Left hindlimb (tissue), 1 donor: ENCODE measurements at regions not wholly inside any gene's neighbourhood (a gene's known extent, or its start where the extent isn't known, plus 50 kb on each side); places are given as distances from the start of the nearest gene placed in this dataset.

Source experiments
- DNase-seq: peaks from one replicate; pipeline ENCODE4 v3.0.0-alpha.2; 2018

DNA sequence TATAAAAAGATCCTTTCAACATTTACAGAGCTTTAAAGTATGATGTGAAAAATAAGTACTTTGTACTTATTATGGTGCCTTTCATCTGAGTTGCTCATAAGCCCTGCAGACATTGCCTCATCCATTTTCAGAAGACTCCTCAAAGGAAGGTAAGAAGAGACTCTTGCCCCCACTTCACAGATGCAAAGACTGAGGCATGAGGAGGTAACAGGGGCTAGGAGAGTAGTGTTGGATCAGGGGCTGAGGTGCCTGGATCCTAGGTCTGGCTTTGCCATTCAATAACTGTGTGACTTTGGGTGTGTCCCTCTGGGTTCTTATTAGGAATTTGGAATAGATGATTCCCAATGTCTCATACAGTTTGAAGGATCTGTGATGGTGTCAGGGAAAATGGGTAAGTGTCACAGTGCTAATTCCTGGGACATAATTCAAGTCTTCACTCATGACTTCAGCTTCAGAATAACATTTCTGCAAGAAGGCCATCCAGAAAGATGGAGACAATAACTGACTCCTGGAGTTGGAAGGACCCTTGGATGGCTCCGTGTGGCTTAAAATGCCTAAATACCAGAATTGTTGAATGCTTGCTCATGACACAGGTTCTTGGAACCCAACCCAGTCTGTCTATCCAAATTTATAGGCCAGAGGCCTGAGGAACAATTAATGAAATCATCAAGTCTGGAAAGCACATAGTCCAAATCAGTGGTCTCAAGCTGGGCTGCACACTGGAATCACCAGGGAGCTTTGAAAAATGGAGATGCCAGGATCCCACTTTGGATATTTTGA lies 93.1 kb upstream of the RUNX1 start:
- no peak for DNase-seq

DNA sequence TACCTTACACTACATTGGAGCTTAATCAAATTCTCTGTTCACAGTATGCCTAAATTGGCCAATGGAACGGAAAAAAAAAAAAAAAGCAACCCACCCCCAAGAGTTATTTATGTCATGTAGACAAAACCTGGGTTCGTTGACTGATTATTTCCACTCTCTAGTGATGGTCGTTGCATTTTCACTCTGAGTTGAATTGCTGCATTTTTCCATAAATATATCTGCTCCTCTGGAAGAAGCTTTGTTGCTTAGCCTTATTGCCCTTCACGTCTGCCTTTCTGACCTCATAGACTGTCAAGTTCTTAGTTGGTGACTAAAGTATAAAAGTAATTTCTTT lies 90.2 kb upstream of the RUNX1 start:
- DNase-seq = no peak

DNA sequence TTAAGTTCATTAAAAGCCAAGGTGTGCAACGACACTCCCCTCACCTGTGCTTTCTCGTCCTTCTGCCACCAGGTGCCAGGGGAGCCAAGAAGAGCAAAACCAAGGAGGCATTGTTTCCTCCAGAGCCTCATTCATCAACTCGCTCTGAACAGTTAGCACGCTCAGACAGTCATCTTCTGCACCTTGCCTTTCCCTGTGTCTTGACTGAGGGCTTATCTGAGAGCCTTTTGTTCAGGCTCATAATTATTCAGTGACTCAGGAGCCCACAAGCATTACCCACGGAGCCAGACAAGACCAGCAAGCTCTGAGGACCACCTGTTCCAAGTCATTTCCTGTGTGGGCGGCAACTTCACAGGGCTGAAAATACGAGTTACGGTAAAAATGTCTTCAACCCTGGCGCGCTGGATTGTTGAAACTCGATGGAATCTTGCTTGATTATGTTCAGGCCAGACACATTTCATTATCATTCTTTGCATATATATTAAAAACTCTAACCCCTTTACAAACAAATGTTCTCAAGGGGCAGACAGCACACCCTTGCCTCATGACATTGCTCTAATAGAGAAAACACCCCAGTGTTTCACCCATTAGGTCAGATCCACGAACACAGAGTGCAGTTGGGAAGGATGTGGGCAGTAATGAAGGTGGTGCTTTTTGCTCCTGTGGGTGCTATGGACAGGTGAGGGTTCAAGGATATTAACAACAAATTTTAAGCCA lies 89.7 kb upstream of the RUNX1 start:
- no peak for DNase-seq

DNA sequence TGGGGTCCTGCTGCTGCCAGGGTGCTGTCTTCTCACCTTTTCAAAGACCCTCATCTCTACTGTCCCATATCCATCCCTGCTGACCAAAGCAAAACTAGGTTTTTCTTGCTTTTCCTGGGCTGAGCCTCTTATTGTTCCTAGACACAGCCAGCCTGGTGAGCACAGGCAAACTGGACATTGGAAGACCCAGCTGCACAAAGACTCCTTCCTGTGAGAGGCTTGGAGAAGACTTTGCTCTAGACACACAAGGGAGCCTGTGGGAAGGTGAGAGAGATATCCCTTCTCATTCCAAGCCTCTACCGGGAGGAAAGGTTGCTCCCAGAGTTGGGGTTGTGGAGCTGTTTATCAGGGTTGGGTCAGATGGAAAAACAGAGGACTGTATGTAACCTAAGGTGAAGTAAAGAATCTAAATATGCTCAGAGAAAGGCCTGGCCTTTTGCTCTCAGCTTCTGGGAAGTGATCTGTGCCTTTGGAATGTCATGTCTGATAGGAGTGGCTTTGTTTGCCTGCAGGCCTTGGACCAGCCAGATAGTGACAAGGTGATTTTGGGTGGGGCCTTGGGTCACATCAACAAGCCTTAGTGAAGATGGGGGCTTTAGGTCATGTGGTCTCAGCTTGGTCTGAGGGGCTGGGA lies 87.6 kb upstream of the RUNX1 start:
- DNase-seq = no peak

DNA sequence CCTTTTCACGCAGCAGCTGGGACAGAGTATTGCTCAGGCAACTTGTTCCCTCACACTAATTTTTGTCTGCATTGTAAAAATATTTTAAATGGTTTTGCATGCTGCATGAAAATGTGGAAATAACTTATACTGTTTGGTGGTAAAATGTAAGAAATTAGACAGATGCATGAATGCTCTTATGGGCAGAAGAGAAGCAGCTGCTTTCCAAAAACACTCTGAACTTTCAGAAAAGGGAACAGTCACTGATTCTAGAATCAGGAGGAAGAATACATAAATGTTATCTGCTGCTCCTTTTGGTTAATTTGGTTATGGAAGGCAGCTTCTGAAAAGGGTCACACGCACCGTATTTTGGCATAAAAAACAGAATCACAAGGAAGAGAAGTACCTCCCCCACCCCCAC lies 87.0 kb upstream of the RUNX1 start:
- no peak for DNase-seq

DNA sequence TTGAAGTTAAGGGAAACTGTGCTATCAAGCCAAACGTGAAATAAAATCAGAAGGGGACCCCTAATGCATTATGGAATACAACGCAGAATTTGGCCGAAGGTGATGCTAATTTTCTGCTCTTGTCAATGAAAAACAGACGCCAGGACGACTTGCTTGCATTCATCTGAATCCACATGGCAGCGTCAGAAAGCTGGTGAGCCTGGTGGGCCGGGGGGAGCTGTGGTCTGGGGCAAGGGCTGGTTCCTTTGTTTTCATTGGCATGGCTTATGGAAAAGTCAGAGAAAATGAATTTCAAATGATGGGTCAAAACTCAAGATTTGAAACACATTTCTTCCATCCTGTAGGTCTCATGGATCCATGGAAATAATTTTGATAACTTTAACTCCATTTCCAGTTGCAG lies 86.4 kb upstream of the RUNX1 start:
- DNase-seq = no peak

DNA sequence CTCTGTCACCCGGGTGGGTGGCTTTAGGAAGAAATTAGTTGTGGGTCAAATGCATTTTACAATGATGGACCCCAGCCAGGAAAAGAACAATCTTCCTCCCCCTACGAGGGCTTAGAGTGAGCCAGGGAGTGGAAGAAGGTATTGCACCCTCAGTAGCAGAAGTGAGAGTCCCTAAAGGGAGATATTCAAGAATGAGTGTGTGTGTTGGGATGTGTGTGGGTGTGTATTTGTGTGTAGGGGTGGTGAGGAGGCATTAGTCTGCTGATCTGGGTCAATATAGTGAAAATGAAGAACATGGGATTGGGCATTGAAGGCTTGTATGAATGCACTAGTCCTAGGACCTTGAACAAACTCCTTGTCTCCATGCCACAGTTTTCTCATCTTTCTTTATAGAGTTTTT lies 85.2 kb upstream of the RUNX1 start:
- no peak for DNase-seq

DNA sequence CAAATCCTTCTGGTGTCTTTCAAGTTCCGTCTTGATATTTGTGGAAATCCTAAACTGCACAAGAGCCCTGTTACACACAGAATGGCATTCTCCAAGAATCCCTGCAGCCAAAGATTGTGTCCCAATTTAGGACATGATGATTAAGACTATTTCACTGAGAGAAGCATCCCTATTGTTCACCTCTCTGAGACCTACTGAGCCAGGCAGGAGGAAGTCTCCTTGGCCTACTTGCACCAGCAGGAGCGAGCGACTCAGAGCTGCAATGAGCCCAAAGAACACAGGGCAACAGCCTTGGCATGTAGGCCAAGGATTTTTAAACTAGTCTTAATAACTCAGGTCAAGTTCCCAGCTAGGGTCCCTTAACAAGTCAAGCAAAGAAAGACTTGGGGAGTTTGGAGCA lies 79.4 kb upstream of the RUNX1 start:
- no peak for DNase-seq

DNA sequence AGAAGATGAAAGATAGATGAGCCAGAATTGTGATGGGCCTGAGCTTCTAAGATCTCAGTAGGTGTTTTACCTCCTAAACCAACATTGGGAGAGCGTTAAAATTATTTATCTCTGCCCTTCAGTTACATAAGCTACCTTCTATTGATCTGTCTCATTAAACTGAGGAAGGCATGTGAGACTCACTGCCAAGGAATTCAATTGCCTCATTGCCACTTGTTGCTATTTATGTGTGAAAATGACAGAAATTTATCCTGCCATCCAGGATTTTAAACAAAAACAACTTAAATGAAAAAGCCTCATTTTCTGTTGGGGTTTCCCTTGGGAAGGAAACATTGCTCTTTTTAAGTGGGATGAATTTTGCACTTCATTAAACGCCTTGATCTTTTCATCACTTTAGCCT lies 78.7 kb upstream of the RUNX1 start:
- no peak for DNase-seq

DNA sequence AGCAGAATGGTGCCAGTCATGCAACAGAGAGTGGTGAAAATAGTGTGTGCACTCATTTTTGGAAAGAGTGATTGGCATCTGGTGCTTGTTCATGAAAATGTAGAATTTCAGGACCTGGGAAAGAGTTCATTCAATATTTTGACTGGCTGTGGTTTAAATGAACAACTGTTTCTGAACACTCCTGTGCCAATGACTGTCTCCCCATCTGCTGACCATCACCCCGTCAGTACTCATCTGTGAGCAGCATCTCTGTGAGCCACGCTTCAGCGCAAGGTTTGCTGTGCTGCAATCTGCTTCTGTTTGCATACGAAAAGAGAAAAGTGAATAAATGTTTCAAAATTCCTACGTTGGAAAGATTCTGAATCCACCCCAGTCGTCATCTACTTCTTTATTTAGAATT lies 77.9 kb upstream of the RUNX1 start:
- DNase-seq = no peak

DNA sequence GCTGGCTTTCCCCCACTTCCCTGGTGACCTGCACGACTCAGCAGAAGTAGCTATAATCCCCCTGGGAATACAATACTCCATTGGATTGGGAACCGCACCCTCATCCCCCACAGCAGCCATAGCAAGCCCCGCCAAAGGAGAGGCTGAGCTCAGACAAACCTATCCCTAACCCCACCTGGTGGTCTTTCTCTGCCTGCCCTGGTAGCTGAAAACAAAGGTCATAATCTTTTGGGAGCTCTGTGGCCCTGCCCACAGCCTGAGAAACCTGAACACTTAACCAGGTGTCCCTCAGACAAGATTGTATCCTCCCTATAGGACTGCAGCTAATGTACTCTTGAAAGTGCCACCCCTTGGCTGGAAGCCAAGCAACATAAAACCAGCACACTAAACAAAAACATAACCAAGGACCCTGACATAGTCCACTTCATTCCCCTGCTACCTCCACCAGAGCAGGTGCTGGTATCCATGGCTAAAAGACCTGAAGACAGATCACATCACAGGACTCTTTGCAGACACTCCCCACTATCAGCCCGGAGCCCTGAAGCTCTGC lies 71.6 kb upstream of the RUNX1 start:
- no peak for DNase-seq

DNA sequence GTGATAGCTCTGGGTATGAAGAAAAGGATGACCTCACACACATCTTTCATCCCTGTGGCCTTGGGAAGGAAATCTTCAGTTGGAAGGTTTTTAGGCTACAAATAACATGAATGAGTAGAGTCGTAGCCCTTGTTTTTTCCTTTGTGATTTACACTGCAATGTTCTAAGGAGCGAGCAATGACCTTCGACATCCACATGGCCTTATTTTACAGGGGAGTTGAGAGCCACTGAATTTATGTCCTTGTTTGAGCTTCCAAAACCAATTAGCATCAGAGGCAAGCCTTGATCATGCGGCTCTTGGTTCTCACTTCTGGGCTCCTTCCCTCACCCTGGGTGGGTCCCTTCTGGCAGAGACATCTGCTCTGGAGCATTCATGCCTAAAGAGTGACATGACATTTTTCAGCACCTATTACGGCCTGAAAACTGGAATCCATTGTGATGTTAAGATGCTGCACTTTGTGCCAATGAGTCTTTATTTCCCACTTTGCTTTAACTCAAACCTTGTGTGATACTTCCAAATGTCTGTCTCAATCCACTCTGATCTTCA lies 70.5 kb upstream of the RUNX1 start:
- no peak for DNase-seq

DNA sequence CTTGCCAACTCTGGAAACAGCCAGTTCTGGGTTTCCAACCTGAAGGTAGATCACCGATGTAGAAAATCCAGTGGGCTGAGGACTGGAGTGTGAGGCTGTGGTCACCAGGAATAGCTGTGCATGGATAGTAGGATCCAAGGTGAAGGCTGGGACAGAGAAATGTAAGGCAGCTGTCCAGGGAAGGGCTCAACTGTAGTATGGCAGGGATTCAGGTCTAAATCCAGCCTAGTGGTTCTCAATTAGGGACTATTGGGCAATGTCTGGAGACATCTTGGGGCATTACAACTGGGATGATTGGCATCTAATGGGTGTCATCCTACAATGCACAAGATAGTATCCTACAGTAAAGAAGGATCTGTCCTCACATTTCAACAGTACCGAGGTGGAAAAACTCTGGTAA lies 67.7 kb upstream of the RUNX1 start:
- DNase-seq = no peak

DNA sequence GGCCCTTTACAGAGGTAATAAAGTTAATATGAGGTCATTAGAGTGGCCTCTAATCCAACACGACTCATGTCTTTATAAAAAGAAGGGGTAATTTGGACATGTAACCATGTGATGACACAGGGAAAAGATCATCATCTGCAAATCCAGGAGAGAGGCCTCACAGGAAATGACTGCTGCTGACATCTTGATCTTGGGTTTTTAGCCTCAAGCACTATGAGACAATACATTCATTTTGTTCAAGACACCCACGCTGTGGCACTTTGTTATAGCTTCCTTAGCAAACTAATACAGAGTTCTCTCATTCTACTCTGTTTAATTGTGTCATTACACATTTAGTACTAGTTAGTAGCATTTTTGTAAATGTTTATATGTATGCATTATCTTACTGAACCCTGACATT lies 64.0 kb upstream of the RUNX1 start:
- DNase-seq = no peak

DNA sequence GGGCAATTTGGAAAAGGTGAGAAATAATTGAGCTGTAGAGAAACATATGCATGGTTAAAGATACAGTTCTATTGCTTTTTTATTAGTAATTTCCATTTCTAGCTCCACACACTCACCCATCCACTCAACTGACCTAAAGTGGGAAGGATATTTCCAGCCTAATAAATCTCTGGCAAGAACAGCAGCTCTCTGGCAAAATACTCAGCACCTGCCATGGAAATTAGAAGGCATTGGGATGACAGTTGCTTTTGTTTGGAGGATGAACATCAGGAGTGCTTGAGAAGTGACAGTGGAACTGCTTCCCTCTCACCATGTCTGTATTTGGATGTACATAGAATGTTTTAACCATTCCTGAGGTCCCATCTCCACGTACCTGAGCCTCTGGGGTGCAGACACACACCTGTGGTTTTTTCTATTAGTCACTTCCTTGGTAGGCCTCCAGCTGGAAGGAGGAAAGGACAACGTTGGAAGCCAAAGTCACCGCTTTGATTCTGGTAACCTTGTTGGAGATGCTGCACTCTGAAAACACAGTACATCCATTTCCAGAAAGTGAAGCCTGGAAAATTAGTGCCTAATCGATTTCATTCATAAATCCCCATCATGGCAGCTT lies 62.3 kb upstream of the RUNX1 start:
- no peak for DNase-seq

DNA sequence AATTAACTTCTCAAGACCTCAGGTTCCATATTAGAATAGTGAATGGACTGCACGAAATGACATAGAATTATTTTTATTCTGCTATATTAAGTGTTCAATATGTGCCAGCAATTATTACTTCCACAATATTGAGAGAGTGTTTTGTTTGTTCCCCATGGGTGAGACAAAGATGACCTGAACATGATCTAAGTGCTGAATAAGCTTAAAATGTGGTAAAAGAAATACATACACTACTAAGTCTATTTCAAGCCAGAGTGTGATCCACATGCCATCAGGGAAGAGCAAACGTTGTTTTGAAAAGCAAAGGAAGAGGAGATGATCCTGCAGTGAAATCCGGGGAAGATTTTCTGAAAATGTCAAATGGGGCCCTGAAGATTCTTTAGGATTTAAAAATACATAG lies 59.8 kb upstream of the RUNX1 start:
- DNase-seq = no peak

DNA sequence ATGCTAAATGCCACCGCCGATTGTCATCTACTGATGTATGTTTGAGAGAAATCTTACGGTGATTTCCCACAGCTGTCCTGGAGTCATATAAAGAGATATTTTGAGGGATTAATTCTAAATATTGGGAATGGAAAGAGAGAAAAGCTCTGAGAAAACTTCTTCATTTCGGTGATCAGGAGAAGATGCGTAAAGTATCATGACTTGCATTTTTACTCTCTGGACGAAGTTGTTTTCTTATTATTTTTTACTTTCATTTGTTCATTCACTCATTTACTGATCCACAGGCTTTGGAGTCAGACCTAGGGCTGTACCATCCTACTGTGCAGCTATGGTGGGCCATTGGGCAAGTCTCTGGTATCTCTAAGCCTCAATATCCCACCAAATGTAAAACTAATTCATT lies 58.4 kb upstream of the RUNX1 start:
- DNase-seq = no peak

DNA sequence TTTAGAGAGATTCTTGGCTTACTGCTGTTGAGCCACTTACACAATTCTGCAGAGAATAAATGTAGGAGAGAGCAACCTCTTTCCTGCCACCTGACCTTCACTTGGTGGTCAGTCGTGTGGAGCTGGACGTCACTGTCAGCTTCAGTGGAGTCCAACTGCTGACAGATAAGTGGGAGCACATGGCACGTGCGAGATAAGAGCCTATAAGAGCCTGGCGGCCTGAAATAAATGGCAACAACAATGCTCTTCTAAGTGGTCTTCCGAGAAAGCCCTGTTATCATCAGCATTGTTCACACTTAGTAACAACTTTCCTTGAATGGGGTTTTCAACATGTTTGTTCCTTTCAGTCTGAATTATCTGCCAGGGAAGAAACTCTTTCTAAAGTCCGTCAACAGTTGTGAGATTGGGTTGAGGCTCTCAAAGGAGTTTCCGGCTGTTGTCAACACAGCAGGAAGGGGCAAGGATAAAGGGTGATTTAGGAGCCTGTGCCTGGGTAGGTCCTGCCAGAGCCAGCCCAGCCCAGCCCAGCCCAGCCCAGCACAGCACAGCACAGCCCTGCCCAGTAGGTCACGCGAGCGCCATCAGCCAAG lies 57.2 kb upstream of the RUNX1 start:
- no peak for DNase-seq

DNA sequence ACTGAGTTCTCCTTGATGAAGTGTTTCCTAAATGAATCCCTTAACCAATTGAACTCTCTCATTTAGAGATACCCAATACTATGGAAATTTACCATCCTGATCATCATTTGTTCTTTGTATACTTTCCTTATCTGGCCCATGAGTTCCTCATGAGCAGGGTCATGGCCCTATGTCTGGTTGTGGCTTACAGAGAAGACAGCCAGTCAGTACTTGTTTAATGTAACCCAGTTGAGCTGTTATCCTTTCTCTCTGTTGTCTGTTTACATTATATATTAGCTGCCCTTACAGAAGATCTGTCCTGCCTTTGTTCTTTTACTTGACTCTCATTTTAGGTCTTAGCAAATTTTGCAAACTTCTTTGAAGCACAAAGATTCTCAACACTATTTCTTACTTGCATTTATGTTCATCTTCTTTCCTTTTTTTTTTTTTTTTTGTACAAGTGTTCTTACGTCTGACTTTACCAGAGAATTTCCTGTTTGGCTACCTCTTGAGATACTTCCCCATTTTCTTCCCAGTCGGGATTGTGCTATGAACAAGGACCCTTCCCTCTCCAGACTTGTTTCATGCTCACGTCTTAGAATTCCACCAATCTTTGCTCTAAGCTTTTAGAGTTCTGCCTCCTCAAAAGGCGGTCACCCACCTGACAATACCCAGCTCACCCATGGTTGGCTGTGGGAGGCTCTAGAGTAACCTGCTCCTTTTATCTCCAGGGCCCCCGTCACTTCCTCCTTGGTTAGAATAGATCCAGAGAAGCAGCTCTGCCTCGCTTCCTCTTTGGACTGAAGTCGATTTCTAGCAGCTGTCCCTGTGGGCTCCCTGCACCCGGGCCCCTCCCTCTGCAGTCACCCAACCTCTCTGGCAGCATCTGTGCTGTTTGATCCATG lies 53.6 kb upstream of the RUNX1 start:
- peak; percentile 42 for DNase-seq

DNA sequence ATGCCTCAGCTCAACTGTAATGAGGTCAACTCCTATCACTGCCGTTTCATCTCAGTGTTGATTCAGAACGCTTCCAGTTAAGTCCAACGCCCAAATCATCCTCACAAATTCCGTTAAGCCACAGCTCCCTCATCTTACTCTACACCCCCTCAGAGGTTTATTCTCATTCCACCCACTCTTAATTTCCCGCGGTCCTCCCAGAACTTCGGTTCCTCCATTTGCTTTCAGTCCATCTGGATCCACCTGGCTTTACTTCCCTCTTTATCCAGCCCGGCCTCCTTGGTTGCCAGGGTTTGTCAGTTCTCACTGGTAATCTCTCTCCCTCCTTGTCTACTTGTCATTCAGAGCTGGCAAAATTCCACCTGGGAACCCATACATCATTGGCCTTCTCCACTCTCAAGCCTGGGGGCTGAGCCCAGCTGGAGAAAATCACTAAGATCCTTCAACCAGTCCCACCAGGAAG lies 51.3 kb upstream of the RUNX1 start:
- DNase-seq = no peak

DNA sequence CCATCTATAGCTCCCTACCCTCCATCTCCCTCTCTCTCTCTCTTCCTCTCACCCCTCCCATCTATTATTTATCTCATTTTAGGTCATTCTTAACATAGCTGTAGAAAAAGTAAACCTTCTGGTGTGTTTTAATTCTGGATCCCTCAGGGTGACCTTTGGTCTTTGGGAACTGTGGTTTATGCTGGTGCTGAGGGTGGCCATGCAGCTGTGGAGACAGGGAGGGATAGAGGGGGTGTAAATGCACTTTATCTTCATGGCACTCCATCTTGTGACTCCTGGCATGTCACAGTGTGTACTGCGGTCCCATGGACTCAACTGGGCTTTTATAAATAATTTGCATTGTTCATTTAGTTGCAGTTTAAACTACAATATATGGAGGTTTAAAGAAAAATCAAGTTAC lies 50.2 kb upstream of the RUNX1 start:
- no peak for DNase-seq
